RPMI8226 (cell line): ENCODE measurements at regions not wholly inside any gene's neighbourhood (a gene's known extent, or its start where the extent isn't known, plus 50 kb on each side); places are given as distances from the start of the nearest gene placed in this dataset.
"Not testable (repeated sequence)": the region's sequence is repeated elsewhere in the genome, so short reads cannot be mapped to it uniquely, and the experiment has no call there.

Experiments used
- DNase-seq: peaks from one replicate; pipeline ENCODE4 v3.0.0-alpha.2; 2015

GRCh38 chr1:200281201-200281835, 128.5 kb downstream of the ZNF281 start:
- DNase-seq: no peak

GRCh38 chr1:200279810-200280411, 129.9 kb downstream of the ZNF281 start:
- no peak for DNase-seq

GRCh38 chr1:200275816-200276453, 133.9 kb downstream of the ZNF281 start:
- DNase-seq: no peak

- no peak for DNase-seq
Observed at GRCh38 chr1:200275415-200275814, 134.4 kb downstream of the ZNF281 start.

- no peak for DNase-seq
Observed at GRCh38 chr1:200274116-200274515, 135.7 kb downstream of the ZNF281 start.

GRCh38 chr1:200272481-200273068, 137.3 kb downstream of the ZNF281 start:
- no peak for DNase-seq

GRCh38 chr1:200269256-200269655, 140.6 kb downstream of the ZNF281 start:
- no peak for DNase-seq

GRCh38 chr1:200267937-200268336, 141.9 kb downstream of the ZNF281 start:
- DNase-seq: no peak

GRCh38 chr1:200267458-200267857, 142.4 kb downstream of the ZNF281 start:
- no peak for DNase-seq

- no peak for DNase-seq
Observed at GRCh38 chr1:200266871-200267270, 143.0 kb downstream of the ZNF281 start.

GRCh38 chr1:200265881-200266280, 144.0 kb downstream of the ZNF281 start:
- no peak for DNase-seq

GRCh38 chr1:200265104-200265503, 144.7 kb downstream of the ZNF281 start:
- DNase-seq: no peak

GRCh38 chr1:200263203-200263602, 146.6 kb downstream of the ZNF281 start:
- no peak for DNase-seq

- no peak for DNase-seq
Observed at GRCh38 chr1:200262326-200262965, 147.4 kb downstream of the ZNF281 start.

GRCh38 chr1:200260597-200261335, 149.1 kb downstream of the ZNF281 start:
- no peak for DNase-seq

- peak; percentile 38 for DNase-seq
Observed at GRCh38 chr1:200258447-200259375, 151.1 kb downstream of the ZNF281 start.

- no peak for DNase-seq
Observed at GRCh38 chr1:200257235-200257634, 152.6 kb downstream of the ZNF281 start.

GRCh38 chr1:200254602-200255001, 155.2 kb downstream of the ZNF281 start:
- DNase-seq: not testable (repeated sequence)

- no peak for DNase-seq
Observed at GRCh38 chr1:200253774-200254495, 155.9 kb downstream of the ZNF281 start.

GRCh38 chr1:200252531-200252930, 157.3 kb downstream of the ZNF281 start:
- DNase-seq: no peak

- no peak for DNase-seq
Observed at GRCh38 chr1:200250469-200250868, 159.4 kb downstream of the ZNF281 start.
